ENCODE measurements at regions not wholly inside any gene's neighbourhood (a gene's known extent, or its start where the extent isn't known, plus 50 kb on each side); places are given as distances from the start of the nearest gene placed in this dataset.

DNA sequence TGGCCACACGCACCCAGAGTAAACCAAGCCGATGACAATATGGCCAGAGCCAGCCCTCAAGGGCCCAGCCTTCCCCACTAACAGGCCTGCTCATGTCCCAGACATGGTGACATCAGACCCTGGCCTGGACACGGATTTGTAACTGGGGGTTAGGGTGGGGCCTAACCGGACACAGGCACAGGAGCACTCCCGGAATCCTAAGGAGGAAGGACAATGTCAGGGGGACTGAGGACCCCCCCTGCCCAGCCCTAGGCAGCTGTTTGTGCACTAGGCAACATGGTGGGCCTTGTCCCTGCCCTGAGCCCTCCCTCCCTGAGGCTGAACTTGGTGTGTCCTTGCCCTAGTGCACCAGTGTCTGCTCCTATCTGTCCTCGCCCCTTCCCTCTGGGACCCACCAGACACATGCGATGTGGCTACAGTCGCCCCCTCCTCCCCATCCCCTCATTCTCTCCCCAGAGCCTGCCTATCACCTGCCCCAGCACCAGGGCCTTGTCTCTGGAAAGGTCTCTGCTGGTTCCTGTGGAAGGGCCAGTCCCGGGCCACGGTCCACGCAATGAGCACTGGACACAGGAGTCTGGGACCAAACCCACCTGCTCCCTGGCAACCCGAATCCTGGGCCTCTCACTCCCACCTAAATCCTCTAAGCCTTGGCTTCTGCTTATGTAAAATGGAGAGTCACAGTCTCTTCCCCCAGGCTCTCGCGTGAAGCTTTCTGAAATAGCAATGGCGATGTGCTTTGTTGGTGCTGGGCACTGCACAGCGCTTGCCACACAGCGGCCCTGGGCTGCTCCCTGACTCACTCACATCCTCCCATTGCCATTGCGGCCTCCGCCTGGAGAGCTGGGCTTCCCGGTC is 76.5 kb upstream of the RAB6C start:
- no peak for DNase-seq

- DNase-seq, result no peak
Observed at GRCh38 chr2:129903586-129904425, 75.7 kb upstream of the RAB6C start.

DNA sequence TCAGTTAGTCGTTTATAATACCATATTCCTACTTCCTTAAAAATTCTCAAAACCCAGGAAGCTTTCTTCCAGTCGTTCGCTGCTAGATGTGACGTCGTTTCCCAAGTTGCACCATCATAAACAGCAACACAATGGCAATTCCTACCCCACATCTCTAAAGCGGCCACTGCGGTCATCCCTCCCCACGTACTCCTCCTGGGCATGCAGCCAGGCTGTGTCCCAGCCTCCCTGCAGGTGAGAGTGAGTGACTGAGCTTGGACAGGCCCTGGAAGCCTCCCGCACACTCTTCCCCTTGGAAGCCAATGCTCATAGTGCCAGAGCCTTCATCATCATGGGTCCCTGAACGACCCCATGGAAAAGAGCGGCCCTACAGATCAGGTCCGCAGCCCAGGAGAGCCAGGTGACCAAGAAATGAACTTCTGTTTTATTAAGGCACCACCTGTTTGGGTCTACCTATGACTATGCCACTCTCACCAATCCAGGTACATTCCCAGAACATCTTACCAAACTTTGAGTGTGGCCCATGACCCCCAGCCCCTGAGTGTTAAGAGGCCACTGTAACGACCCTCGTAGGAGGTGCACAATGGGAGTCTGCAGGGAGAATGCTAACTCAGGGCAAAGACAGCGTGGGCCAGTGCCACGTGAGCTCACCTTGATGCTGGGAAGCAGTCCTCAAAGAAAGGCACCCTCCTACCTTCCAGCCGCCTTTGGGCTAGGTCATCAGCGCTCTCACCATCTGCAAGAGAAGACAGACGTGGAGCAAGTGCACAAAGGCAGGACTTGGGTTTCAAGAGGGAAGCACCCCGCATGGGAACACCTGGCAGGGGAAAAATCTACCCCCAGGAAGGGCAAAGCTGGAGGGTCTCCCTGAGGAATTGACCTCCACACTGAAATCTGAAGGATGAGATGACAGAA is 74.7 kb upstream of the RAB6C start:
- no peak for DNase-seq

DNA sequence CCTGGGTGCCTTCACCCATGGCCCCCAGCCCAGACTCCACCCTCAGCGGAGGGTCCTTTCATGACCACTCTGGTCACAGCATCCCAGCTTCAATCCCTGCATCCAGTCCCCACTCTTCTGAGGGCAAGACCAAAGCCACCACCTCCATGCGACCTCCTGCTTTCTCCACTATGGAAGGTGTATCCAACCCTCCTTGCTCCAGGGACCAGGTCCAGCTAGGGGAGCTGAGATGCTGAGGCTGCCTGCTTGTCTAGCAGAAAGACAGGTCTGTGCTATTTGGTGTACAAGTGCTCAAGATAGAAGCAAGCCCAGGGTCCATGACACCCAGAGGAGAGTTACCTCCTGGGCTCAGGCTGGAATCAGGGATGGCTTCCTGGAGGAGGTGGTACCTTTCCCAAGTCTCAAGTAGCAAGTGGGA is 73.8 kb upstream of the RAB6C start:
- DNase-seq, result no peak

DNA sequence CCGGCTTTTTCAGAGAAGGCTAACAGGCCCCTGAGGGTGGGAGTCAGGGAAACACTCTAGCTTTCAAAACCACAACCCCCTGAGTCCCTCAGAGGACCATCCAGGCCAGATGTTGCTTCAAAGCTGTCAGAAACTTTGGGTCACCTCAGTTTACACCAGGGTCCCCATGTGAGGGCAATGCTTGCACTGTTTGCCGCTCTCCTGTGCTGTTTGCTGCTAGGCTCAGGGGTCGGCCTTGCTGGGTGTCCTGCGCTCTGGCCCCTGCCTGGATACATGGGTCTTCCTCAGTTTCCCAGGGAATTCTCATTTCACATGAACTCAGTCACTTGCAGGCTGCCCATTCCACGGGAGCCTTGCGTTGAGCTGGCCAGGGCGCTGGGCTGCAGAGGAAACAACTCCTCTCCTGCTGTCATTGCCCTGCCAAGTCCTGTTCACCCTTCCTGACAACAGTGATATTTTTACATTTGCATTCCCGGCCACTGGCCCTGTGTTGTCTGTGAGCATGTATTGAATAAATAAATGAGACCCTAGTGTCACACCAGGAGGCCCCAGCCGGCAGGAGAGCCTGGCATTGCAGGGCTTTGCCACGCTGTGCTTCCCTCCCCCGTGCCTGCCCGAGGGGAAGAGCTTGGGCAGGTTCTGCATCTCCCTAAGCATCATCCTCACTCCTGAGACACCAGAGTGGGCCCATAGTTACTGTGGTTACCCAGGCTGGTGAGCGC is 73.2 kb upstream of the RAB6C start:
- no peak for DNase-seq

DNA sequence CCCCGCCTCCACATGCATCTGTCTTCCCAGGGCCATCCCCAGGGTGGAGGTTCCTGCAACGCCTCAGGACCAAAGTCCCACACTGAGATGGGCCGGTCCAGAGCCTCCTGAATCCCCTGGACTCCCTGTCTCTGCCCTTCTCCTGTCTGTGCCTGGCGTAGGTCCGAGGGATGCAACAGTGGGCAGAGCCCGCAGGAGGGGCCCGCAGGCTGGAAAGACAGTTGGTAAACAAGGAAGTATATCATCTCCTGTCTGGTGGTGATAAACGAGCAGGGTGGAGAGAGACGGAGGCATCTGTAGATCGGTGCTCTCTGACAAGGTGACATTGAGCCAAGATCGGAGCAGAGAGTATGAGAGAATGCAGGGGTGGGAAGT is 72.6 kb upstream of the RAB6C start:
- no peak for DNase-seq

- DNase-seq, result no peak
Observed at GRCh38 chr2:129907256-129907998, 72.0 kb upstream of the RAB6C start.

DNA sequence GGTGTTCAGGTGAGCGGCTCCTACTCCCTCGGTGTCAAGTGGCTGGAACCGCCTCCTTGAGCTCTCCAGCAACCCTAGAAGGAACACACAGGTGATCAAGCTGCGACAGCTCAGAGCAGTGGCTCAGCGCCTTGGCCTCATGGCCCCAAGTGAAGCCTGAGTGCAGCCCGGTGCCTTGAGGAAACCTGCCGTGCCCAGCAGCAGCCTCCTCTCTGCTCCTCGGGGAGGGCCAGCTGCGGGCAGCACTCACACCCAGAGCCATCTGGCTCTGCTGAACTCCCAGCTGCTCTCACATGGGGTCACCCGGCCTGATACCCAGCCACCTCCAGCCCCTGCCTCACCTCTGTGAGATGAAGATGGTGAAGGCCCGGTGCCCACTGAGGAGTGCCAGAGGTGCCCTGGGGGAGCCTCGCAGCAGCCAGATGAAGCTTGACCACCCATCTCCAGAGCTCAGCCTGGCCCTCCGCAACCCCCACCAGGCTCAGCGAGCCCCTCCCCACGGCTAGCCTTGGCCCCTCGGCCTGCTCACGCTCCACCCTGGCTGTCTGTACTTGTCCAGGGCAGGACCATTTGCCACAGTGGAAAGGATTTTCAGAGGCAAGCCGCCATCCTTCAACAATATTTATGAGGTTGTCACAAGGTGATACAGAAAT is 70.6 kb upstream of the RAB6C start:
- DNase-seq, result no peak

GRCh38 chr2:129909651-129910418 is 69.6 kb upstream of the RAB6C start:
- DNase-seq, result no peak

GRCh38 chr2:129910446-129911362 is 68.8 kb upstream of the RAB6C start:
- no peak for DNase-seq

- DNase-seq, result no peak
Observed at GRCh38 chr2:129911363-129912065, 68.0 kb upstream of the RAB6C start.

- no peak for DNase-seq
Observed at GRCh38 chr2:129912066-129912820, 67.2 kb upstream of the RAB6C start.

- no peak for DNase-seq
Observed at GRCh38 chr2:129912871-129913694, 66.4 kb upstream of the RAB6C start.

- DNase-seq, result no peak
Observed at GRCh38 chr2:129913695-129914495, 65.6 kb upstream of the RAB6C start.

DNA sequence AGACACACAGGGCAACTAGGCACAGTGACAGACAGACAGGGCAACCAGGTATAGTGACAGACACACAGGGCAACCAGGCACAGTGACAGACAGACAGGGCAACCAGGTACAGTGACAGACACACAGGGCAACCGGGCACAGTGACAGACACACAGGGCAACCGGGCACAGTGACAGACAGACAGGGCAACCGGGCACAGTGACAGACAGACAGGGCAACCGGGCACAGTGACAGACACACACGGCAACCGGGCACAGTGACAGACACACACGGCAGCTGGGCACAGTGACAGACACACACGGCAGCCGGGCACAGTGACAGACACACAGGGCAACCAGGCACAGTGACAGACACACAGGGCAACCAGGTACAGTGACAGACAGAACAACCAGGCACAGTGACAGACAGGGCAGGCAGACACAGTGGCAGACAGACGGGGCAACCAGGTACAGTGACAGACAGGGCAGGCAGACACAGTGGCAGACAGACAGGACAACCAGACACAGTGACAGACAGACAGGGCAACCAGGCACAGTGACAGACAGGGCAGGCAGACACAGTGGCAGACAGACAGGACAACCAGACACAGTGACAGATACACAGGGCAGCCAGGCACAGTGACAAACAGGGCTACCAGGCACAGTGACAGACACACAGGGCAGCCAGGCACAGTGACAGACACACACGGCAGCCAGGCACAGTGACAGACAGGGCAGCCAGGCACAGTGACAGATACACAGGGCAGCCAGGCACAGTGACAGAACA is 64.7 kb upstream of the RAB6C start:
- DNase-seq, result no peak
